ENCODE measurements at regions not wholly inside any gene's neighbourhood (a gene's known extent, or its start where the extent isn't known, plus 50 kb on each side); places are given as distances from the start of the nearest gene placed in this dataset.
"Not testable (repeated sequence)": the region's sequence is repeated elsewhere in the genome, so short reads cannot be mapped to it uniquely, and the experiment has no call there.

- TF ChIP-seq POLR2A (IDR thresholded peaks at IDR 0.05); CTCF (IDR thresholded peaks at IDR 0.05 in 4 of 5, conservative IDR thresholded peaks at IDR 0.05 in 1 of 5): not testable (repeated sequence)
Measured at GRCh38 chr3:178209618-178210017, 326.6 kb upstream of the KCNMB2 start.
